Activated naive CD4-positive, alpha-beta T cell treated with anti-CD3 and anti-CD28 coated beads for 36 hours (primary cell): ENCODE measurements at regions not wholly inside any gene's neighbourhood (a gene's known extent, or its start where the extent isn't known, plus 50 kb on each side); places are given as distances from the start of the nearest gene placed in this dataset.

Experiments
- CTCF ChIA-PET: fragments of 350-600 bp; sonication (Branson Sonifier 250); formaldehyde crosslinking; loops from one replicate; lab custom pipeline; 2021; ENCODE audit warnings: antibody characterized with exemption; lab: Charles Lee
- DNase-seq: peaks from one replicate; pipeline ENCODE4 v3.0.0-alpha.2; 2020
- H3K27ac Mint-ChIP-seq: one replicate; pipeline ENCODE4 v1.8.0; 2021; ENCODE audit warnings: mild to moderate bottlenecking, mixed read lengths
- H3K27me3 Mint-ChIP-seq: one replicate; pipeline ENCODE4 v1.8.0; 2021; ENCODE audit warnings: low read depth, mixed read lengths
- H3K36me3 Mint-ChIP-seq: one replicate; pipeline ENCODE4 v1.8.0; 2021; ENCODE audit warnings: low read depth, mixed read lengths
- H3K4me1 Mint-ChIP-seq: one replicate; pipeline ENCODE4 v1.8.0; 2021; ENCODE audit warnings: low read depth, mixed read lengths
- H3K4me3 Mint-ChIP-seq: one replicate; pipeline ENCODE4 v1.8.0; 2021; ENCODE audit warnings: mild to moderate bottlenecking, moderate library complexity, mixed read lengths
- H3K9me3 Mint-ChIP-seq: one replicate; pipeline ENCODE4 v1.8.0; 2021; ENCODE audit warnings: mixed read lengths
- intact Hi-C: fragments of 100-400 bp; cut with micrococcal nuclease; formaldehyde crosslinking; loops from one replicate; pipeline ENCODE4 v1.15.1; 2023

DNA sequence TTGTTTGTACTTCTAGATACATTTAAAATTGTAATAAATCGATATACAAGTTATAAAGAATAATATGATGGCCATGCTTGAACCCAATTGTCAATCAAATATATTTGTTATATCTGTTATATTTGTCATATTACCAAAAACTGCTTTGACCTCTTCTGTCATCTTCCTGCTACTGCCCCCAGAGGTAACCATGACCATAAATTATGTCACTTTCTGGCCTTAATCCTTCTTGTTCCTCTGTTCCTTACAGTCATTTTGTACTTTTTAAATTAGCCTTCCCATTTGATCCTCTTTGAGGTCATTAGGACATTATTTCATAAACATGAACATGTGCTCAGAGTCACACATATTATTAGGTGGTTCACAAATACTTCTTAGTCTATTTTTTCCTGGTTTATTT lies 124.7 kb downstream of the HFE start:
- no peak for DNase-seq
- H3K4me1 Mint-ChIP-seq = peaks cover 2% of the 10 kb centered on the region
- H3K36me3 Mint-ChIP-seq = no peaks in the 10 kb centered on the region
- H3K27me3 Mint-ChIP-seq = no peaks in the 10 kb centered on the region
- CTCF ChIA-PET = no interaction called here
- no peak overlapping the region for H3K27ac Mint-ChIP-seq
- H3K9me3 Mint-ChIP-seq = peaks cover 2% of the 10 kb centered on the region
- no peak overlapping the region for H3K4me3 Mint-ChIP-seq
- intact Hi-C loops = no loop called here

DNA sequence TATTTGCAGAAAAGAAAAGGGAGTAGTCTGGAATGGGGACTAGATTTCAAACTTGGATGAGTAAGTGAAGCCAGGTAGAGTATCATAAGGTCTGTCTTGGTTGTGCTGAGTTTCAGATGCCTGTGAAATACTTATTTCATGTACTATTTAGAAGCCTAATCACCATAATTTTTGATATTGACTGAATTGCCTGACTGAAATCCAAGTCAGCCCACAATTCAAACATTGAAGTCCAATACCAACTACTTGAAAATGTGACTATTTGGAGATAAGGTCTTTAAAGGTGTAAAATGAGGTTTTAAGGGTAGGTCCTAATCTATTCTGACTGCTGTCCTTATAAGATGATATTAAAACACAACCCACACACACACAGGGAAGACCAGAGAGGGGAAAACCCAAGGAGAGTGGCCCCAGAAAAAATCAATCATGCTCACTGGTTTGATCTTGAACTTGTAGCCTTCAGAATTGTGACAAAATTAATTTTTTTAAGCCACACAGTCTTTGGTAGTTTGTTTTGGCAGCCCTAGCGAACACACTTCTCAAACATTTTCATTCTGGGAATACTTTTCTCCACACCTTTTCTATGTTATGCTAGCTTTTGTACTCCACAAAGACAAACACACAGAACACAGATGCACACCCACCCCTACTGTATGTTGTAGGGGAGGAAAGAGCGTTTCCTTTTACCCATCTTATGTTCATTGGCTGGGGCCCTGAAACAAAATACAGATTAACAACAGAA lies 126.3 kb downstream of the HFE start:
- no peaks in the 10 kb centered on the region for H3K36me3 Mint-ChIP-seq
- intact Hi-C loops = no loop called here
- peaks cover 2% of the 10 kb centered on the region for H3K4me1 Mint-ChIP-seq
- H3K27ac Mint-ChIP-seq = no peak overlapping the region
- no peak for DNase-seq
- peaks cover 2% of the 10 kb centered on the region for H3K9me3 Mint-ChIP-seq
- H3K27me3 Mint-ChIP-seq = no peaks in the 10 kb centered on the region
- CTCF ChIA-PET = interaction anchor here (1.6 kb wide), 1 partner anchor 8 kb away, joined by 6 read pairs; a partner anchor contains a TSS
- H3K4me3 Mint-ChIP-seq = no peak overlapping the region

DNA sequence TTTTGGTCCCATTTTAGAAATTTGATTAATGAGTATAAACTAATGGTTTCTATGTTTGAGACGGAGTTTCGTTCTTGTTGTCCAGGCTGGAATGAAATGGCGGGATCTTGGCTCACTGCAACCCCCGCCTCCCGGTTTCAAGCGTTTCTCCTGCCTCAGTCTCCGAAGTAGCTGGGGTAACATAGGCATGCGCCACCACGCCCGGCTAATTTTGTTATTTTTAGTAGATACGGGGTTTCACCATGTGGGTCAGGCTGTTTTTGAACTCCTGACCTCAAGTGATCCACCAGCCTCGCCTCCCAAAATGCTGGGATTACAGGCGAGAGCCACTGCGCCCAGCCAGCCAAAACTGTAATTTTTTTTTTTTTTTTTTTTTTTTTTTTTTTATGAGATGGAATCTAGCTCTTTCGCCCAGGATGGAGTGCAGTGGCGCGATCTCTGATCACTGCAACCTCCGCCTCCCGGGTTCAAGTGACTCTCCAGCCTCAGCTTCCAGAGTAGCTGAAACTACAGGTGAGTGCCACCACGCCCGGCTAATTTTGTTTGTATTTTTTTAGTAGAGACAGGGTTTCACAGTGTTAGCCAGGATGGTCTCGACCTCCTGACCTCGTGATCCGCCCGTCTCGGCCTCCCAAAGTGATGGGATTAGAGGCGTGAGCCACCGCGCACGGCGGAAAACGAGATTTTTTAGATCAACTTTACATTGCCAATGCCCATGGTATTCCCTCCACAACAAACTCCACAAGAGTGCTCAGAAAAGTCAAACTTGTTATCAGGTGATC lies 127.8 kb downstream of the HFE start:
- CTCF ChIA-PET = interaction anchor here (1.2 to 2.1 kb wide), 4 partner anchors 10 to 57 kb away, joined by 4 to 13 read pairs (median 6); a partner anchor contains a TSS
- Mint-ChIP-seq H3K27me3 (no peaks in the 10 kb centered on the region), H3K4me3 (no peak overlapping the region), H3K4me1 (peaks cover 2% of the 10 kb centered on the region), H3K9me3 (peaks cover 2% of the 10 kb centered on the region), H3K36me3 (no peaks in the 10 kb centered on the region), H3K27ac (no peak overlapping the region)
- intact Hi-C loops = no loop called here
- DNase-seq = peak; percentile 21

DNA sequence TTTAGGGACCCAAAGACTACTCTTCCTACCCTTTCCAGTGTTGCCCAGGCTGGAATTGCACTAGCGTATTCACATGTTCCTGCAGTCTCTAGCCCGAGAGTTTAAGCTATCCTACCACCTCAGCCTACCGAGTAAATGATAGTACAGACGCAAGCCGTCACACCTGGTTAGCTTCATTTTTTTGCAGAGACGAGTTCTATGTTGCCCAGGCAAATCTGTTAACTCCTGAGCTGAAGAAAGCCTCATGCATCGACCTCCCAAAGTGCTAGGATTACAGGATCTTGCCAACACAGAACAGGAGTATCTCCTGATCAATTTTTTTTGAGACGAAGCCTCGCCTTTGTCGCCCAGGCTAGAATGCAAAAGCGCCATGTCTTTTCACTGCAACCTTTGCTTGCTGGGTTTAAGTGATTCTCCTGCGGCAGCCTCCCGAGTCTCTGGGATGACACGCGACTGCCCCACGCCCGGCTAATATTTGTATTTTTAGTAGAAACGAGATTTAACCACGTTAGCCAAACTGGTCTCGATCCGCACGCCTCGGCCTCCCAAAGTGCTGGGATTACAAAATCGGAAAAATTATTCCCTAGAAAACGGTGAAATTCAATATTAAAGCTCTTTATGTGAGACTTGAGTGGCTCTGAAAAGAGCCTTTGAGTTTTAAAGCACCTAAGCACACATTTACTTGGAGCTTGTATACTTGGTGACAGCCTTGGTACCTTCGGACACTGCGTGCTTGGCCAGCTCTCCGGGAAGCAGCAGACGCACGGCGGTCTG lies 128.5 kb downstream of the HFE start:
- H3K4me1 Mint-ChIP-seq = peaks cover 2% of the 10 kb centered on the region
- intact Hi-C loops = loop anchor here (1.0 to 2.0 kb wide), 10 partner anchors 9 to 92 kb away; a partner anchor contains a TSS
- no peaks in the 10 kb centered on the region for H3K27me3 Mint-ChIP-seq
- H3K27ac Mint-ChIP-seq = no peak overlapping the region
- H3K36me3 Mint-ChIP-seq = no peaks in the 10 kb centered on the region
- CTCF ChIA-PET = interaction anchor here (1.2 to 2.1 kb wide), 5 partner anchors 11 to 57 kb away, joined by 4 to 13 read pairs (median 7); a partner anchor contains a TSS
- no peak overlapping the region for H3K4me3 Mint-ChIP-seq
- no peaks in the 10 kb centered on the region for H3K9me3 Mint-ChIP-seq
- peak; percentile 44 for DNase-seq

DNA sequence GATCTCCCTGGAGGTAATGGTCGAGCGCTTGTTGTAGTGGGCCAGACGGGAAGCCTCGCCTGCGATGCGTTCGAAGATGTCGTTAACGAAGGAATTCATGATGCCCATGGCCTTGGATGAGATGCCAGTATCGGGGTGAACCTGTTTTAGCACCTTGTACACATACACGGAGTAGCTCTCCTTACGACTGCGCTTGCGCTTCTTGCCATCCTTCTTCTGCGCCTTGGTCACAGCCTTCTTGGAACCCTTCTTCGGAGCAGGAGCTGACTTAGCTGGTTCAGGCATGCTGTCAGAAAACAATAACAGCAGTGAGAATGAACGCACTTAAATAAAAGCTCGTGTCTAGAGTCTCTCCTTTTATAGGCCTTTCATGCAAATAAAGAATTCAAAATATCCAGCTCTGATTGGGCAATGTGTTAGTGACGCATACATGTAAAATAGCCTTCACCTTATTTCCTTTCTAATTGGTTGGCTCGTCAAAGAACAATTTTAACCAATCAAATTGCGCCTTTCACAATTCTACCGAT lies 129.2 kb downstream of the HFE start:
- intact Hi-C loops = loop anchor here (1.0 to 2.0 kb wide), 10 partner anchors 8 to 93 kb away; a partner anchor contains a TSS
- H3K4me1 Mint-ChIP-seq = peaks cover 2% of the 10 kb centered on the region
- no peaks in the 10 kb centered on the region for H3K36me3 Mint-ChIP-seq
- no peak overlapping the region for H3K4me3 Mint-ChIP-seq
- H3K27me3 Mint-ChIP-seq = no peaks in the 10 kb centered on the region
- peak; percentile 85 for DNase-seq
- CTCF ChIA-PET = interaction anchor here (0.7 to 2.1 kb wide), 9 partner anchors 9 to 107 kb away, joined by 3 to 13 read pairs (median 5); a partner anchor contains a TSS
- no peaks in the 10 kb centered on the region for H3K9me3 Mint-ChIP-seq
- no peak overlapping the region for H3K27ac Mint-ChIP-seq

DNA sequence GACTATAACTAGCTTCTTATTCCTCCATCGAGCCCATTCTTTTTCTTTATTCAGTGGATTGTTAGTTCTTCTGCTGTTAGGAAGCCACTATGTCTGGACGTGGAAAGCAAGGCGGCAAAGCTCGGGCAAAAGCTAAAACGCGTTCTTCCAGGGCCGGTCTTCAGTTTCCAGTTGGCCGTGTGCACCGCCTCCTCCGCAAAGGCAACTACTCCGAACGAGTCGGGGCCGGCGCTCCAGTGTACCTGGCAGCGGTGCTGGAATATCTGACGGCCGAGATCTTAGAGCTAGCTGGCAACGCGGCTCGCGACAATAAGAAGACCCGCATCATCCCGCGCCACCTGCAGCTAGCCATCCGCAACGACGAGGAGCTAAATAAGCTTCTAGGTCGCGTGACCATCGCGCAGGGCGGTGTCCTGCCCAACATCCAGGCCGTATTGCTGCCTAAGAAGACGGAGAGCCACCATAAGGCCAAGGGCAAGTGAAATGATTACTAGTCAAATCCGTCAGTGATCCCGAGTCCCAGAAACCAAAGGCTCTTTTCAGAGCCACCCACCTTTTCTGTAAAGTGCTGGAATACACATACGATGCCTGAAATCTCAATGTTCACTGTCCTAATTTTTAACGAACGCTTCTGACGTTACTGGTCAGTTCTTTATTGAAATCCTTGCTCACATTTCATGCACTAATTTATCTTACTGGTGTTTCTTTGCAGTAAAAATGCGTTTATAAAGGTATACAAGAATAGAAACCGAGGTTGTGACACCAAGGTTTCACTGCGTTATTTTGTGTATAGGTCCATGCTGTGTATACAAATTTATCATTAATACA lies 129.9 kb downstream of the HFE start:
- Mint-ChIP-seq H3K27me3 (no peaks in the 10 kb centered on the region), H3K27ac (no peak overlapping the region), H3K4me1 (peaks cover 2% of the 10 kb centered on the region), H3K36me3 (no peaks in the 10 kb centered on the region), H3K4me3 (no peak overlapping the region), H3K9me3 (no peaks in the 10 kb centered on the region)
- CTCF ChIA-PET = interaction anchor here (0.7 to 2.1 kb wide), 9 partner anchors 8 to 106 kb away, joined by 3 to 13 read pairs (median 5); a partner anchor contains a TSS
- peak; percentile 86 for DNase-seq
- intact Hi-C loops = loop anchor here (1.0 to 2.0 kb wide), 10 partner anchors 7 to 94 kb away; a partner anchor contains a TSS

DNA sequence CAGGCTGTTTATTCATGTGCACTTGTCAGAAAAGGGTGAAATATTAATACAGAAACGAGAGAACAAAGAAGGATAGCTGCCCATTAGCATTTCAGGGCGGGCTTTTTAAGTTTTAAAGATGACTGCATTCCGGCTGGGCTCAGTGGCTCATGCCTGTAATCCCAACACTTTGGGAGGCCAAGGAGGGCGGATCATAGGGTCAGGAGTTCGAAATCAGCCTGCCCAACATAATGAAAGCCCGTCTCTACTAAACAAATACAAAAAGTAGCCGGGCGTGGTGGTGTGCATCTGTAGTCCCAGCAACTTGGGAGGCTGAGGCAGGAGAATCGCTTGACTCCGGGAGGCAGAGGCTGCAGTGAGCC lies 130.5 kb downstream of the HFE start:
- peaks cover 2% of the 10 kb centered on the region for H3K4me1 Mint-ChIP-seq
- H3K27ac Mint-ChIP-seq = no peak overlapping the region
- CTCF ChIA-PET = interaction anchor here (1.0 to 1.6 kb wide), 3 partner anchors 8 to 106 kb away, joined by 3 to 7 read pairs (median 3); no protein-coding TSS in a partner anchor

DNA sequence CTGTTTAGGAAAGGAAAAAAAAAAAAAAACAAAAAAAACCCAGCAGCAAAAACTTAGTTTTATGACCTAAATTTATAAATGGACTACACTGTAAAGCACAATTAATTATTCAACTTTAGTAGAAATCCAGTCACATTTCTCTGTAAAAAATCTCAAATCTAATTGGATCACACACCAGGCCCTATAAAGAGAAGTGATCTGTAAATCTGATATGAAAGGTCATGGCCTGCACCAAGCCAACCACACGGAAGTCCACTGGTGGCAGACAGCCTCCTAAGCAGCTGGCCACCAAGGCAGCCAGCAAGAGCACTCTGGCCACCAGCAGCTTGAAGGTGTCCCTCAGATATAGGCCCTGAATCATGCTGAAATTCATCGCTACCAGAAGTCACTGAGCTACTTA lies 131.6 kb downstream of the HFE start:
- no peak for DNase-seq
- CTCF ChIA-PET = no interaction called here
- Mint-ChIP-seq H3K4me1 (no peaks in the 10 kb centered on the region), H3K9me3 (no peaks in the 10 kb centered on the region), H3K27ac (peak overlapping the region; percentile 24), H3K27me3 (no peaks in the 10 kb centered on the region), H3K4me3 (no peak overlapping the region), H3K36me3 (no peaks in the 10 kb centered on the region)
- intact Hi-C loops = no loop called here

More for the DNA sequence above, 130.5 kb downstream of the HFE start:
- no peak for DNase-seq
- no peaks in the 10 kb centered on the region for H3K36me3 Mint-ChIP-seq
- no peaks in the 10 kb centered on the region for H3K9me3 Mint-ChIP-seq
- H3K27me3 Mint-ChIP-seq = no peaks in the 10 kb centered on the region
- intact Hi-C loops = loop anchor here (2.0 kb wide), 2 partner anchors 19 to 29 kb away; a partner anchor contains a TSS
- no peak overlapping the region for H3K4me3 Mint-ChIP-seq

DNA sequence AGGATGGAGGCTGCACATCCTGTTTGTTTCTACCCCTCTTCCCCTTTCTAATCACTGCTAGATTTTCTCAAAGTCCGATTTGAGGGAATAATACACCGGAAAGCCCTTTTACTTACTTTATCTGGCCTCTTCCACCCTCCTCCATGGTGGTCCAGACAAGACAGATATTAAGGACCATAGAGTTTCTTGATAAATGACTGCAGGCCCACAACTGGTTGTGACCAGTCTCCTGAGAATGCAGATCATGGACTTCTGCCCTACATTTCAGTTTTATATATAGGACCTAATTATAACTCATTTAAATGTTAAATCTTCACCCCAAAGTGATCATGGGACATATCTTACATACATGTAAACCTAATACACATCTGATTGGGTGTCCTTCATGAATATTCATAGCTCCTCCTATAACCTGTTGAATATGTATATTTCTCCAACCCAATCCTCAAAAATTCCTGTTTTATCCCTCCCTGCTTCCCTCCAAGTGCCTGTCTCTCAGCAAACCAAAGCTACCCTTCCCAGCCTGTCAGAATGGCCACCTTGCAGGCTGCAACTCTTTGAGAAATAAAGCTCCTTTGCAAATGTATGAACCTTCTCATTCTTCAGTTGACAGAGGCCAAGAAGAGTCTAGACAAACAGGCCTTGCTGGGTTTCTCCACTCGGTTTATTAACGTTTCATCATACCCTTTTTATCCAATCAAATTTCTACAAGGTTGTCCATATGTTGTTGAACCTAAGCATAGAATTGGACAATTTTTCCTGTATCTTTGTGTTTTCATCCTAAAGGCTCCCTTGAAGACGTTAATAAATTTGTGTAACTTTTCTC lies 133.1 kb downstream of the HFE start:
- no peak for DNase-seq
- Mint-ChIP-seq H3K36me3 (no peaks in the 10 kb centered on the region), H3K27me3 (no peaks in the 10 kb centered on the region), H3K4me1 (no peaks in the 10 kb centered on the region), H3K4me3 (no peak overlapping the region), H3K27ac (peak overlapping the region; percentile 30), H3K9me3 (no peaks in the 10 kb centered on the region)
- intact Hi-C loops = no loop called here
- CTCF ChIA-PET = interaction anchor here (0.7 kb wide), 1 partner anchor 16 kb away, joined by 3 read pairs; no protein-coding TSS in a partner anchor

DNA sequence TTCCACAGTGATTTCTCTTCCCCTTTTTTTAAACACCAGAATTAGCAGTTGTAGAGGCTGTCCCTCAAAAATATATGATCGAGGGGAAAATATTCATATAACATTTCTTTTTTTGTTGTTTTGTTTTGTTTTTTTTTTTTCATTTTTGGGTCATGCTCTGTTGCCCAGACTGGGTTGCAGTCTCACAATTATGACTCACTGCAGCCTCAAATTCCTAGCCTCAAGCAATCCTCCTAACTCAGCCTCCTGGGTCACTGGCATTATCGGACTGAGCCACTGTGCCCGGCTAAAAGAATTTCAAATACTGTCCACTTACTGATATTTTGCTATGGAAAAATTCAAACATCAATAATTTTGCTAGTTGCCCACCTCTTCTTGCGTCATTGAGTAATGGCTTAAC lies 134.0 kb downstream of the HFE start:
- Mint-ChIP-seq H3K27ac (no peak overlapping the region), H3K27me3 (no peaks in the 10 kb centered on the region), H3K4me3 (no peak overlapping the region), H3K4me1 (no peaks in the 10 kb centered on the region), H3K36me3 (no peaks in the 10 kb centered on the region), H3K9me3 (no peaks in the 10 kb centered on the region)
- no peak for DNase-seq
- intact Hi-C loops = no loop called here
- CTCF ChIA-PET = interaction anchor here (0.7 kb wide), 1 partner anchor 16 kb away, joined by 3 read pairs; no protein-coding TSS in a partner anchor
